ENCODE measurements at regions not wholly inside any gene's neighbourhood (a gene's known extent, or its start where the extent isn't known, plus 50 kb on each side); places are given as distances from the start of the nearest gene placed in this dataset.
"Not testable (repeated sequence)": the region's sequence is repeated elsewhere in the genome, so short reads cannot be mapped to it uniquely, and the experiment has no call there.

- no peak for DNase-seq
Measured at GRCh38 chr1:148309940-148310500, 157.9 kb upstream of the NBPF11 start.

GRCh38 chr1:148308832-148309458, 156.9 kb upstream of the NBPF11 start:
- no peak for DNase-seq

- DNase-seq = no peak
Measured at GRCh38 chr1:148307583-148308185, 155.6 kb upstream of the NBPF11 start.

GRCh38 chr1:148304935-148305334, 152.9 kb upstream of the NBPF11 start:
- DNase-seq = not testable (repeated sequence)

- not testable (repeated sequence) for DNase-seq
Measured at GRCh38 chr1:148302586-148303364, 150.7 kb upstream of the NBPF11 start.

- not testable (repeated sequence) for DNase-seq
Measured at GRCh38 chr1:148297852-148298251, 145.8 kb upstream of the NBPF11 start.

- no peak for DNase-seq
Measured at GRCh38 chr1:148296511-148296910, 144.4 kb upstream of the NBPF11 start.

- DNase-seq = no peak
Measured at GRCh38 chr1:148294116-148294807, 142.2 kb upstream of the NBPF11 start.

- no peak for DNase-seq
Measured at GRCh38 chr1:148293651-148294050, 141.6 kb upstream of the NBPF11 start.

- DNase-seq = no peak
Measured at GRCh38 chr1:148292915-148293314, 140.8 kb upstream of the NBPF11 start.

- no peak for DNase-seq
Measured at GRCh38 chr1:148290881-148291280, 138.8 kb upstream of the NBPF11 start.

- no peak for DNase-seq
Measured at GRCh38 chr1:148289647-148290046, 137.6 kb upstream of the NBPF11 start.

GRCh38 chr1:148285946-148286345, 133.9 kb upstream of the NBPF11 start:
- DNase-seq = not testable (repeated sequence)

- DNase-seq = not testable (repeated sequence)
Measured at GRCh38 chr1:148280831-148281572, 128.9 kb upstream of the NBPF11 start.

- not testable (repeated sequence) for DNase-seq
Measured at GRCh38 chr1:148279002-148279542, 127.0 kb upstream of the NBPF11 start.

GRCh38 chr1:148277865-148278279, 125.8 kb upstream of the NBPF11 start:
- DNase-seq = not testable (repeated sequence)

- not testable (repeated sequence) for DNase-seq
Measured at GRCh38 chr1:148267066-148267465, 115.0 kb upstream of the NBPF11 start.

- DNase-seq = no peak
Measured at GRCh38 chr1:148264374-148265276, 112.5 kb upstream of the NBPF11 start.

GRCh38 chr1:148263906-148264255, 111.8 kb upstream of the NBPF11 start:
- DNase-seq = peak; percentile 44

GRCh38 chr1:148263128-148263905, 111.2 kb upstream of the NBPF11 start:
- peak; percentile 77 for DNase-seq

Measured in NCI-H1105 treated with DMSO at 0.1 percent for 48 hours (cell line).